Caco-2 (cell line): ENCODE measurements at regions not wholly inside any gene's neighbourhood (a gene's known extent, or its start where the extent isn't known, plus 50 kb on each side); places are given as distances from the start of the nearest gene placed in this dataset.

Source experiments
- BruUV-seq: library from RNA; stranded (reverse); fragments of 400-500 nt; replicated peaks from 2 replicates; lab custom pipeline; 2021; lab: Mats Ljungman, UMichigan
- CTCF ChIA-PET: fragments of 300-600 bp; sonication (Branson Sonifier 250); formaldehyde crosslinking; loops from one replicate; lab custom pipeline; 2022; ENCODE audit warnings: antibody characterized with exemption; lab: Charles Lee
- POLR2A ChIA-PET: fragments of 300-600 bp; sonication (Branson Sonifier 250); formaldehyde crosslinking; loops from one replicate; lab custom pipeline; 2022; ENCODE audit warnings: antibody characterized with exemption; lab: Charles Lee
- DNase-seq, 2 experiments: peaks; one replicate each; pipeline versions ENCODE4 v3.0.0 to v3.0.0-alpha.2; 2020 to 2022
- H3K27me3 ChIP-seq: replicated peaks from 2 replicates; pipeline ENCODE4 v1.6.0; 2011; ENCODE audit warnings: low read length; ENCODE audit not compliant: control insufficient read depth, insufficient read depth
- H3K36me3 ChIP-seq: 2 replicates; pipeline ENCODE4 v1.5.1; 2011; ENCODE audit warnings: low read length; ENCODE audit not compliant: control insufficient read depth, insufficient read depth
- H3K4me1 ChIP-seq: fragments of 250-450 bp; sonication (Bioruptor Pico); 2 replicates; pipeline ENCODE4 v1.5.1; 2020; ENCODE audit warnings: mild to moderate bottlenecking
- H3K4me3 ChIP-seq: 2 replicates; pipeline ENCODE4 v1.5.1; 2011; ENCODE audit warnings: low read depth, mild to moderate bottlenecking, control low read depth, low read length
- H3K9me3 ChIP-seq: fragments of 250-450 bp; sonication (Bioruptor Pico); 2 replicates; pipeline ENCODE4 v1.5.1; 2020; ENCODE audit warnings: mild to moderate bottlenecking, moderate library complexity
- H3K27ac Mint-ChIP-seq: one replicate; pipeline ENCODE4 v1.8.0; 2022; ENCODE audit warnings: mixed read lengths; ENCODE audit not compliant: unreplicated experiment
- H3K27me3 Mint-ChIP-seq: one replicate; pipeline ENCODE4 v1.8.0; 2022; ENCODE audit warnings: mixed read lengths; ENCODE audit not compliant: insufficient read depth, unreplicated experiment
- H3K36me3 Mint-ChIP-seq: one replicate; pipeline ENCODE4 v1.8.0; 2022; ENCODE audit warnings: mild to moderate bottlenecking, mixed read lengths; ENCODE audit not compliant: insufficient read depth, unreplicated experiment
- H3K4me1 Mint-ChIP-seq: one replicate; pipeline ENCODE4 v1.8.0; 2022; ENCODE audit warnings: low read depth, mixed read lengths; ENCODE audit not compliant: unreplicated experiment
- H3K4me3 Mint-ChIP-seq: one replicate; pipeline ENCODE4 v1.8.0; 2022; ENCODE audit warnings: mild to moderate bottlenecking, moderate library complexity, mixed read lengths; ENCODE audit not compliant: unreplicated experiment
- H3K9me3 Mint-ChIP-seq: one replicate; pipeline ENCODE4 v1.8.0; 2022; ENCODE audit warnings: mixed read lengths; ENCODE audit not compliant: unreplicated experiment
- intact Hi-C: fragments of 100-400 bp; cut with micrococcal nuclease; formaldehyde crosslinking; loops from one replicate; pipeline ENCODE4 v1.10.0; 2022; ENCODE audit not compliant: unreplicated experiment
- TF ChIP-seq, protein P1 (sequence below), 2 experiments: fragments of 200-600 bp in 1 of 2; IDR thresholded peaks; 1 replicate in 1 of 2; 2 replicates in 1 of 2; pipeline versions ENCODE4 v1.5.1 to v1.8.0; 2011 to 2022; ENCODE audit warnings: antibody characterized with exemption in 1 of 2, control low read depth in 1 of 2, inconsistent platforms in 1 of 2, low read depth in 1 of 2, low read length in 1 of 2, mild to moderate bottlenecking in 1 of 2, moderate library complexity in 1 of 2; ENCODE audit not compliant: insufficient read depth in 1 of 2, severe bottlenecking in 1 of 2, unreplicated experiment in 1 of 2

GRCh38 chr12:68400226-68400829, 68.2 kb upstream of the MDM1 start:
- no peak overlapping the region for H3K27ac Mint-ChIP-seq
- H3K36me3 Mint-ChIP-seq = no peaks in the 10 kb centered on the region
- BruUV-seq = no TSS peak
- ChIA-PET POLR2A (no interaction called here), CTCF (no interaction called here)
- peaks cover 2% of the 10 kb centered on the region for H3K4me1 Mint-ChIP-seq
- H3K27me3 Mint-ChIP-seq = no peaks in the 10 kb centered on the region
- no peak overlapping the region for H3K4me3 Mint-ChIP-seq
- H3K9me3 ChIP-seq = no peaks in the 10 kb centered on the region
- no peaks in the 10 kb centered on the region for H3K36me3 ChIP-seq
- TF ChIP-seq, protein P1, sequence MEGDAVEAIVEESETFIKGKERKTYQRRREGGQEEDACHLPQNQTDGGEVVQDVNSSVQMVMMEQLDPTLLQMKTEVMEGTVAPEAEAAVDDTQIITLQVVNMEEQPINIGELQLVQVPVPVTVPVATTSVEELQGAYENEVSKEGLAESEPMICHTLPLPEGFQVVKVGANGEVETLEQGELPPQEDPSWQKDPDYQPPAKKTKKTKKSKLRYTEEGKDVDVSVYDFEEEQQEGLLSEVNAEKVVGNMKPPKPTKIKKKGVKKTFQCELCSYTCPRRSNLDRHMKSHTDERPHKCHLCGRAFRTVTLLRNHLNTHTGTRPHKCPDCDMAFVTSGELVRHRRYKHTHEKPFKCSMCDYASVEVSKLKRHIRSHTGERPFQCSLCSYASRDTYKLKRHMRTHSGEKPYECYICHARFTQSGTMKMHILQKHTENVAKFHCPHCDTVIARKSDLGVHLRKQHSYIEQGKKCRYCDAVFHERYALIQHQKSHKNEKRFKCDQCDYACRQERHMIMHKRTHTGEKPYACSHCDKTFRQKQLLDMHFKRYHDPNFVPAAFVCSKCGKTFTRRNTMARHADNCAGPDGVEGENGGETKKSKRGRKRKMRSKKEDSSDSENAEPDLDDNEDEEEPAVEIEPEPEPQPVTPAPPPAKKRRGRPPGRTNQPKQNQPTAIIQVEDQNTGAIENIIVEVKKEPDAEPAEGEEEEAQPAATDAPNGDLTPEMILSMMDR (IDR thresholded peaks at IDR 0.05; ENCODE audit: insufficient read depth in 1 of 2, low read depth in 1 of 2, low read length in 1 of 2, severe bottlenecking in 1 of 2, unreplicated experiment in 1 of 2) = no peak
- H3K27me3 ChIP-seq = no peaks in the 10 kb centered on the region
- no peak for DNase-seq
- peaks cover 12% of the 10 kb centered on the region for H3K9me3 Mint-ChIP-seq
- H3K4me3 ChIP-seq = no peak overlapping the region
- no peaks in the 10 kb centered on the region for H3K4me1 ChIP-seq
- intact Hi-C loops = no loop called here

DNA sequence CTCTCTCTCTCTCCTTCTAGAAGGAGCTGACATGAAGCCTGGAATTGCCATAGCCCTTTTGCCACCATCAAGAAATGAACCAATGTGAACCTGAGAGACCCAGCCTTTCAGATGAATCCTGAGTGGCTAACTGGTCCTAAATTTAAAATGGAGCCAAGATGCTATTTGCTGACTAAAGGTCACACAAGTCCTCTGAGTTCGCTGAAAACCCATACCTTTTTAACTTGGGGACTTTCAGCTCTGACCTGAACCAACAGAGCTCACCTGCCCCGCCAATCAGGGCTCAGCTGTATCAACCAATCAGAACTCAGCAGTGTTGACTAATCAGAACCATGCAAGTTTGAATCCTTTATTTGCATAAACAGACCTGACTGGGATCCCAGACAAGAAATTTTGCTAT, 70.3 kb upstream of the MDM1 start:
- POLR2A ChIA-PET = no interaction called here
- no peaks in the 10 kb centered on the region for H3K27me3 ChIP-seq
- Mint-ChIP-seq H3K36me3 (no peaks in the 10 kb centered on the region), H3K9me3 (peaks cover 2% of the 10 kb centered on the region), H3K27me3 (no peaks in the 10 kb centered on the region), H3K27ac (no peak overlapping the region), H3K4me1 (peaks cover 12% of the 10 kb centered on the region), H3K4me3 (no peak overlapping the region)
- no peaks in the 10 kb centered on the region for H3K9me3 ChIP-seq
- intact Hi-C loops = no loop called here
- no TSS peak for BruUV-seq
- DNase-seq = no peak
- TF ChIP-seq, protein P1 (IDR thresholded peaks at IDR 0.05; ENCODE audit: insufficient read depth in 1 of 2, low read depth in 1 of 2, low read length in 1 of 2, severe bottlenecking in 1 of 2, unreplicated experiment in 1 of 2) = no peak
- H3K36me3 ChIP-seq = no peaks in the 10 kb centered on the region
- H3K4me3 ChIP-seq = no peak overlapping the region
- H3K4me1 ChIP-seq = no peaks in the 10 kb centered on the region
- CTCF ChIA-PET = no interaction called here

DNA sequence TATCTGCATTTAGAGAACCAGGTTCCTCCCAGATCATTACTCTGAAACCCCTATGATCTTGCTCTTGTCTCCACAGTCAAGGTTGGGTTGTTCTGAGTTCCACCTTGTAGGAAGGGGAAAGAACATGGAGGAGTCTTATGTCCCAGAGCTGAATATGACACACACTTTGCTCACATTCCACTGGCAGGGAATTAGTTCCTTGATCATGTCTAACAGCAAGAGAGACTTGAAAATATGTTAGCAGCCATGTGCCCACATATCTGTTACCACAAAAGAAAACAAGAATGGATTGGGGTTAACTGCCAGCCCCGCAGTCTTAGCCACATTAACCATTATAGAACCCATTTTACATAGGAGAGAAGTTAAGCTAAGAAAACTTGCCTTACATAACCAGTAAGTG, 71.1 kb upstream of the MDM1 start:
- no peaks in the 10 kb centered on the region for H3K27me3 Mint-ChIP-seq
- no peak overlapping the region for H3K27ac Mint-ChIP-seq
- H3K36me3 Mint-ChIP-seq = no peaks in the 10 kb centered on the region
- CTCF ChIA-PET = no interaction called here
- H3K9me3 Mint-ChIP-seq = no peaks in the 10 kb centered on the region
- no TSS peak for BruUV-seq
- TF ChIP-seq, protein P1 (IDR thresholded peaks at IDR 0.05; ENCODE audit: insufficient read depth in 1 of 2, low read depth in 1 of 2, low read length in 1 of 2, severe bottlenecking in 1 of 2, unreplicated experiment in 1 of 2) = no peak
- Histone ChIP-seq H3K4me3 (no peak overlapping the region), H3K9me3 (no peaks in the 10 kb centered on the region), H3K36me3 (no peaks in the 10 kb centered on the region), H3K27me3 (no peaks in the 10 kb centered on the region), H3K4me1 (no peaks in the 10 kb centered on the region)
- DNase-seq = no peak
- intact Hi-C loops = no loop called here
- H3K4me3 Mint-ChIP-seq = no peak overlapping the region
- POLR2A ChIA-PET = no interaction called here
- peaks cover 12% of the 10 kb centered on the region for H3K4me1 Mint-ChIP-seq
